ENCODE measurements at regions not wholly inside any gene's neighbourhood (a gene's known extent, or its start where the extent isn't known, plus 50 kb on each side); places are given as distances from the start of the nearest gene placed in this dataset.

GRCh38 chr6:130679684-130680083 lies 147.5 kb upstream of the SMLR1 start:
- TF ChIP-seq SIN3A (IDR thresholded peaks at IDR 0.05; ENCODE audit: borderline replicate concordance, insufficient read depth, low read length) (no peak), FOXP2 (optimal IDR thresholded peaks at IDR 0.05; ENCODE audit: borderline replicate concordance, extremely low read depth, extremely low read length, insufficient read depth) (no peak), POLR2AphosphoS5 (IDR thresholded peaks at IDR 0.05; ENCODE audit: low read depth, low read length) (no peak), REST (IDR thresholded peaks at IDR 0.05; ENCODE audit: insufficient read depth in 1 of 2, low read depth in 2 of 2, low read length in 2 of 2) (no peak), TAF1 (IDR thresholded peaks at IDR 0.05; ENCODE audit: borderline replicate concordance, insufficient read depth, low read length) (no peak)

GRCh38 chr6:130680116-130680515 lies 147.1 kb upstream of the SMLR1 start:
- TF ChIP-seq REST (IDR thresholded peaks at IDR 0.05; ENCODE audit: insufficient read depth in 1 of 2, low read depth in 2 of 2, low read length in 2 of 2) = no peak
- no peak for TF ChIP-seq FOXP2 (optimal IDR thresholded peaks at IDR 0.05; ENCODE audit: borderline replicate concordance, extremely low read depth, extremely low read length, insufficient read depth)
- TF ChIP-seq TAF1 (IDR thresholded peaks at IDR 0.05; ENCODE audit: borderline replicate concordance, insufficient read depth, low read length) = no peak
- no peak for TF ChIP-seq SIN3A (IDR thresholded peaks at IDR 0.05; ENCODE audit: borderline replicate concordance, insufficient read depth, low read length)
- no peak for TF ChIP-seq POLR2AphosphoS5 (IDR thresholded peaks at IDR 0.05; ENCODE audit: low read depth, low read length)

GRCh38 chr6:130681028-130681427 lies 146.2 kb upstream of the SMLR1 start:
- TF ChIP-seq REST (IDR thresholded peaks at IDR 0.05; ENCODE audit: insufficient read depth in 1 of 2, low read depth in 2 of 2, low read length in 2 of 2) (no peak), POLR2AphosphoS5 (IDR thresholded peaks at IDR 0.05; ENCODE audit: low read depth, low read length) (no peak), TAF1 (IDR thresholded peaks at IDR 0.05; ENCODE audit: borderline replicate concordance, insufficient read depth, low read length) (no peak), FOXP2 (optimal IDR thresholded peaks at IDR 0.05; ENCODE audit: borderline replicate concordance, extremely low read depth, extremely low read length, insufficient read depth) (no peak), SIN3A (IDR thresholded peaks at IDR 0.05; ENCODE audit: borderline replicate concordance, insufficient read depth, low read length) (no peak)

- no peak for TF ChIP-seq SIN3A (IDR thresholded peaks at IDR 0.05; ENCODE audit: borderline replicate concordance, insufficient read depth, low read length)
- no peak for TF ChIP-seq TAF1 (IDR thresholded peaks at IDR 0.05; ENCODE audit: borderline replicate concordance, insufficient read depth, low read length)
- TF ChIP-seq REST (IDR thresholded peaks at IDR 0.05; ENCODE audit: insufficient read depth in 1 of 2, low read depth in 2 of 2, low read length in 2 of 2) = no peak
- no peak for TF ChIP-seq POLR2AphosphoS5 (IDR thresholded peaks at IDR 0.05; ENCODE audit: low read depth, low read length)
- TF ChIP-seq FOXP2 (optimal IDR thresholded peaks at IDR 0.05; ENCODE audit: borderline replicate concordance, extremely low read depth, extremely low read length, insufficient read depth) = no peak
These were observed 145.1 kb upstream of the SMLR1 start for GRCh38 chr6:130682066-130682465.

Measured in PFSK-1 (cell line).